HL-60 (cell line): ENCODE measurements at regions not wholly inside any gene's neighbourhood (a gene's known extent, or its start where the extent isn't known, plus 50 kb on each side); places are given as distances from the start of the nearest gene placed in this dataset.

Source experiments
- GABPA ChIP-seq: IDR thresholded peaks from 2 replicates; pipeline ENCODE4 v1.6.1; 2012; ENCODE audit warnings: low read depth
- TF ChIP-seq, protein P1 (sequence below): IDR thresholded peaks from one replicate; pipeline ENCODE4 v1.5.1; 2011; ENCODE audit warnings: low read length, control low read depth, inconsistent platforms; ENCODE audit not compliant: insufficient read depth
- TF ChIP-seq, protein P2 (sequence below): IDR thresholded peaks from 2 replicates; pipeline ENCODE4 v1.6.1; 2012; ENCODE audit warnings: low read depth; ENCODE audit not compliant: insufficient replicate concordance

DNA sequence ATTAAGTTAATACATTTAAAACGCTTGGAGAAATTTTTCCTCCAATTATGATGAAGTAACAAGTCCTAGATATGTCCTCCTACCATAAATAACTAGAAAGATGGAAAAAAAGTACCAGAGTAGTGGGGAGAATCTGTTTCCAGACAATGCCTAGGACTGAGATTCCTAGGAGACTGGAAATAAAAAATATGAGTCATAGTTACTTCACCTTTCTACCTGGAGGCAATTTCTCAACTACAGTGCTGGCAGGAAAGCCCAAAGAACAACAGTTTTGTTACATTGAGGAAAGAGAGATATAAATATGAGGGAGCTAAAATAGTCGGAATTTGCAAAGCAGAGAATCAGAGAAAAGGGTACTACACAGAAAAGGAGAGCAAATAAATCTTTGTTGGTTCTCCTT lies 202.1 kb upstream of the ARHGAP42 start:
- TF ChIP-seq, protein P1, sequence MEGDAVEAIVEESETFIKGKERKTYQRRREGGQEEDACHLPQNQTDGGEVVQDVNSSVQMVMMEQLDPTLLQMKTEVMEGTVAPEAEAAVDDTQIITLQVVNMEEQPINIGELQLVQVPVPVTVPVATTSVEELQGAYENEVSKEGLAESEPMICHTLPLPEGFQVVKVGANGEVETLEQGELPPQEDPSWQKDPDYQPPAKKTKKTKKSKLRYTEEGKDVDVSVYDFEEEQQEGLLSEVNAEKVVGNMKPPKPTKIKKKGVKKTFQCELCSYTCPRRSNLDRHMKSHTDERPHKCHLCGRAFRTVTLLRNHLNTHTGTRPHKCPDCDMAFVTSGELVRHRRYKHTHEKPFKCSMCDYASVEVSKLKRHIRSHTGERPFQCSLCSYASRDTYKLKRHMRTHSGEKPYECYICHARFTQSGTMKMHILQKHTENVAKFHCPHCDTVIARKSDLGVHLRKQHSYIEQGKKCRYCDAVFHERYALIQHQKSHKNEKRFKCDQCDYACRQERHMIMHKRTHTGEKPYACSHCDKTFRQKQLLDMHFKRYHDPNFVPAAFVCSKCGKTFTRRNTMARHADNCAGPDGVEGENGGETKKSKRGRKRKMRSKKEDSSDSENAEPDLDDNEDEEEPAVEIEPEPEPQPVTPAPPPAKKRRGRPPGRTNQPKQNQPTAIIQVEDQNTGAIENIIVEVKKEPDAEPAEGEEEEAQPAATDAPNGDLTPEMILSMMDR = no peak
- TF ChIP-seq, protein P2, sequence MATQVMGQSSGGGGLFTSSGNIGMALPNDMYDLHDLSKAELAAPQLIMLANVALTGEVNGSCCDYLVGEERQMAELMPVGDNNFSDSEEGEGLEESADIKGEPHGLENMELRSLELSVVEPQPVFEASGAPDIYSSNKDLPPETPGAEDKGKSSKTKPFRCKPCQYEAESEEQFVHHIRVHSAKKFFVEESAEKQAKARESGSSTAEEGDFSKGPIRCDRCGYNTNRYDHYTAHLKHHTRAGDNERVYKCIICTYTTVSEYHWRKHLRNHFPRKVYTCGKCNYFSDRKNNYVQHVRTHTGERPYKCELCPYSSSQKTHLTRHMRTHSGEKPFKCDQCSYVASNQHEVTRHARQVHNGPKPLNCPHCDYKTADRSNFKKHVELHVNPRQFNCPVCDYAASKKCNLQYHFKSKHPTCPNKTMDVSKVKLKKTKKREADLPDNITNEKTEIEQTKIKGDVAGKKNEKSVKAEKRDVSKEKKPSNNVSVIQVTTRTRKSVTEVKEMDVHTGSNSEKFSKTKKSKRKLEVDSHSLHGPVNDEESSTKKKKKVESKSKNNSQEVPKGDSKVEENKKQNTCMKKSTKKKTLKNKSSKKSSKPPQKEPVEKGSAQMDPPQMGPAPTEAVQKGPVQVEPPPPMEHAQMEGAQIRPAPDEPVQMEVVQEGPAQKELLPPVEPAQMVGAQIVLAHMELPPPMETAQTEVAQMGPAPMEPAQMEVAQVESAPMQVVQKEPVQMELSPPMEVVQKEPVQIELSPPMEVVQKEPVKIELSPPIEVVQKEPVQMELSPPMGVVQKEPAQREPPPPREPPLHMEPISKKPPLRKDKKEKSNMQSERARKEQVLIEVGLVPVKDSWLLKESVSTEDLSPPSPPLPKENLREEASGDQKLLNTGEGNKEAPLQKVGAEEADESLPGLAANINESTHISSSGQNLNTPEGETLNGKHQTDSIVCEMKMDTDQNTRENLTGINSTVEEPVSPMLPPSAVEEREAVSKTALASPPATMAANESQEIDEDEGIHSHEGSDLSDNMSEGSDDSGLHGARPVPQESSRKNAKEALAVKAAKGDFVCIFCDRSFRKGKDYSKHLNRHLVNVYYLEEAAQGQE = no peak
- TF ChIP-seq GABPA = no peak
